ENCODE measurements at regions not wholly inside any gene's neighbourhood (a gene's known extent, or its start where the extent isn't known, plus 50 kb on each side); places are given as distances from the start of the nearest gene placed in this dataset.

DNA sequence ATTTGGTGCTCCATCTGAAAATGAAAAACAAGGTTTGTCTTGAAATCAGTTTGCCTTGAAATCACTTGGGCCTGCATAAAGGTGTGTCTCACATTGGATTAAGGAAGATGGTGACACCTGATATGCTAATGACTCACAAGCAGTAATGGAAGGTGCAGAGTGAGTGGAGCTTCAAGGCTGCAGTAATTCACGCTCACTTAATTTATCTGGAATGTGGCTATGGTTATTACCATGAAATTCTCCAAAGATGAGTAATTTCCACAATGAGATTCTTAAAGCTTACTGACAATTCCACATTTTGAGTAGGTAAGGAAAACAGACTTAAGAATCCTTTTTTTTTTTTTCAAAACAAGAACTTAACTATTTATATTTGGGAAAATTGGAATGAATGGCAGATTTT lies 156.8 kb downstream of the PAX3 start:
- TF ChIP-seq, protein P1, sequence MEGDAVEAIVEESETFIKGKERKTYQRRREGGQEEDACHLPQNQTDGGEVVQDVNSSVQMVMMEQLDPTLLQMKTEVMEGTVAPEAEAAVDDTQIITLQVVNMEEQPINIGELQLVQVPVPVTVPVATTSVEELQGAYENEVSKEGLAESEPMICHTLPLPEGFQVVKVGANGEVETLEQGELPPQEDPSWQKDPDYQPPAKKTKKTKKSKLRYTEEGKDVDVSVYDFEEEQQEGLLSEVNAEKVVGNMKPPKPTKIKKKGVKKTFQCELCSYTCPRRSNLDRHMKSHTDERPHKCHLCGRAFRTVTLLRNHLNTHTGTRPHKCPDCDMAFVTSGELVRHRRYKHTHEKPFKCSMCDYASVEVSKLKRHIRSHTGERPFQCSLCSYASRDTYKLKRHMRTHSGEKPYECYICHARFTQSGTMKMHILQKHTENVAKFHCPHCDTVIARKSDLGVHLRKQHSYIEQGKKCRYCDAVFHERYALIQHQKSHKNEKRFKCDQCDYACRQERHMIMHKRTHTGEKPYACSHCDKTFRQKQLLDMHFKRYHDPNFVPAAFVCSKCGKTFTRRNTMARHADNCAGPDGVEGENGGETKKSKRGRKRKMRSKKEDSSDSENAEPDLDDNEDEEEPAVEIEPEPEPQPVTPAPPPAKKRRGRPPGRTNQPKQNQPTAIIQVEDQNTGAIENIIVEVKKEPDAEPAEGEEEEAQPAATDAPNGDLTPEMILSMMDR (IDR thresholded peaks at IDR 0.05 in 2 of 3, conservative IDR thresholded peaks at IDR 0.05 in 1 of 3; ENCODE audit: borderline replicate concordance in 1 of 3, insufficient read depth in 1 of 3, low read depth in 2 of 3, low read length in 2 of 3): no peak
- TF ChIP-seq, protein P2, sequence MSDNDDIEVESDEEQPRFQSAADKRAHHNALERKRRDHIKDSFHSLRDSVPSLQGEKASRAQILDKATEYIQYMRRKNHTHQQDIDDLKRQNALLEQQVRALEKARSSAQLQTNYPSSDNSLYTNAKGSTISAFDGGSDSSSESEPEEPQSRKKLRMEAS (IDR thresholded peaks at IDR 0.05): no peak
- TF ChIP-seq POLR2AphosphoS5 (IDR thresholded peaks at IDR 0.05; ENCODE audit: low read depth, low read length) (no peak), POLR2A (IDR thresholded peaks at IDR 0.05; ENCODE audit: borderline replicate concordance, extremely low read depth, insufficient read depth, insufficient read length) (no peak), ZNF274 (IDR thresholded peaks at IDR 0.05; ENCODE audit: low read depth, low read length) (no peak), SRF (IDR thresholded peaks at IDR 0.05; ENCODE audit: low read depth) (no peak), ELF1 (IDR thresholded peaks at IDR 0.05; ENCODE audit: borderline replicate concordance, low read depth) (no peak), TCF7L2 (IDR thresholded peaks at IDR 0.05; ENCODE audit: borderline replicate concordance, extremely low read depth, insufficient read depth, insufficient read length) (no peak), EZH2 (IDR thresholded peaks at IDR 0.05) (no peak), RAD21 (IDR thresholded peaks at IDR 0.05; ENCODE audit: low read depth) (no peak), CBX3 (IDR thresholded peaks at IDR 0.05; ENCODE audit: low read depth) (no peak)
- TF ChIP-seq, protein P3, sequence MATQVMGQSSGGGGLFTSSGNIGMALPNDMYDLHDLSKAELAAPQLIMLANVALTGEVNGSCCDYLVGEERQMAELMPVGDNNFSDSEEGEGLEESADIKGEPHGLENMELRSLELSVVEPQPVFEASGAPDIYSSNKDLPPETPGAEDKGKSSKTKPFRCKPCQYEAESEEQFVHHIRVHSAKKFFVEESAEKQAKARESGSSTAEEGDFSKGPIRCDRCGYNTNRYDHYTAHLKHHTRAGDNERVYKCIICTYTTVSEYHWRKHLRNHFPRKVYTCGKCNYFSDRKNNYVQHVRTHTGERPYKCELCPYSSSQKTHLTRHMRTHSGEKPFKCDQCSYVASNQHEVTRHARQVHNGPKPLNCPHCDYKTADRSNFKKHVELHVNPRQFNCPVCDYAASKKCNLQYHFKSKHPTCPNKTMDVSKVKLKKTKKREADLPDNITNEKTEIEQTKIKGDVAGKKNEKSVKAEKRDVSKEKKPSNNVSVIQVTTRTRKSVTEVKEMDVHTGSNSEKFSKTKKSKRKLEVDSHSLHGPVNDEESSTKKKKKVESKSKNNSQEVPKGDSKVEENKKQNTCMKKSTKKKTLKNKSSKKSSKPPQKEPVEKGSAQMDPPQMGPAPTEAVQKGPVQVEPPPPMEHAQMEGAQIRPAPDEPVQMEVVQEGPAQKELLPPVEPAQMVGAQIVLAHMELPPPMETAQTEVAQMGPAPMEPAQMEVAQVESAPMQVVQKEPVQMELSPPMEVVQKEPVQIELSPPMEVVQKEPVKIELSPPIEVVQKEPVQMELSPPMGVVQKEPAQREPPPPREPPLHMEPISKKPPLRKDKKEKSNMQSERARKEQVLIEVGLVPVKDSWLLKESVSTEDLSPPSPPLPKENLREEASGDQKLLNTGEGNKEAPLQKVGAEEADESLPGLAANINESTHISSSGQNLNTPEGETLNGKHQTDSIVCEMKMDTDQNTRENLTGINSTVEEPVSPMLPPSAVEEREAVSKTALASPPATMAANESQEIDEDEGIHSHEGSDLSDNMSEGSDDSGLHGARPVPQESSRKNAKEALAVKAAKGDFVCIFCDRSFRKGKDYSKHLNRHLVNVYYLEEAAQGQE (IDR thresholded peaks at IDR 0.05; ENCODE audit: low read depth): no peak

All from HCT116 (cell line).